ENCODE measurements at regions not wholly inside any gene's neighbourhood (a gene's known extent, or its start where the extent isn't known, plus 50 kb on each side); places are given as distances from the start of the nearest gene placed in this dataset.

GRCh38 chr3:86845726-86846125, 145.2 kb downstream of the VGLL3 start:
- Histone ChIP-seq H3K27ac (ENCODE audit: low read depth in 1 of 2, low read length in 2 of 2) (no peak overlapping the region), H3K4me3 (ENCODE audit: low read depth in 1 of 3, low read length in 3 of 3) (no peak overlapping the region), H3K36me3 (ENCODE audit: control insufficient read depth in 4 of 4, insufficient read depth in 3 of 4, low read depth in 1 of 4, low read length in 3 of 4) (no peaks in the 10 kb centered on the region), H3K9ac (ENCODE audit: low read depth in 1 of 2, low read length in 2 of 2) (no peak overlapping the region), H3K4me1 (ENCODE audit: control insufficient read depth in 4 of 4, insufficient read depth in 4 of 4, low read length in 3 of 4) (no peaks in the 10 kb centered on the region), H3K9me3 (ENCODE audit: control insufficient read depth in 4 of 4, low read length in 3 of 4) (no peaks in the 10 kb centered on the region), H3K27me3 (ENCODE audit: control insufficient read depth in 4 of 4, insufficient read depth in 4 of 4, low read length in 3 of 4) (peaks cover 0 to 3% (median 0%) of the 10 kb centered on the region in 4 donors)
- no peak for DNase-seq (ENCODE audit: low spot score)
- TF ChIP-seq FOXA1 (IDR thresholded peaks at IDR 0.05) (no peak), JUND (IDR thresholded peaks at IDR 0.05) (no peak), SP1 (IDR thresholded peaks at IDR 0.05) (no peak), FOXA2 (IDR thresholded peaks at IDR 0.05) (no peak), YY1 (IDR thresholded peaks at IDR 0.05) (no peak), HNF4A (conservative IDR thresholded peaks at IDR 0.05) (no peak), REST (IDR thresholded peaks at IDR 0.05) (no peak), RAD21 (IDR thresholded peaks at IDR 0.05) (no peak), ATF3 (IDR thresholded peaks at IDR 0.05) (no peak)
- TF ChIP-seq, protein P1, sequence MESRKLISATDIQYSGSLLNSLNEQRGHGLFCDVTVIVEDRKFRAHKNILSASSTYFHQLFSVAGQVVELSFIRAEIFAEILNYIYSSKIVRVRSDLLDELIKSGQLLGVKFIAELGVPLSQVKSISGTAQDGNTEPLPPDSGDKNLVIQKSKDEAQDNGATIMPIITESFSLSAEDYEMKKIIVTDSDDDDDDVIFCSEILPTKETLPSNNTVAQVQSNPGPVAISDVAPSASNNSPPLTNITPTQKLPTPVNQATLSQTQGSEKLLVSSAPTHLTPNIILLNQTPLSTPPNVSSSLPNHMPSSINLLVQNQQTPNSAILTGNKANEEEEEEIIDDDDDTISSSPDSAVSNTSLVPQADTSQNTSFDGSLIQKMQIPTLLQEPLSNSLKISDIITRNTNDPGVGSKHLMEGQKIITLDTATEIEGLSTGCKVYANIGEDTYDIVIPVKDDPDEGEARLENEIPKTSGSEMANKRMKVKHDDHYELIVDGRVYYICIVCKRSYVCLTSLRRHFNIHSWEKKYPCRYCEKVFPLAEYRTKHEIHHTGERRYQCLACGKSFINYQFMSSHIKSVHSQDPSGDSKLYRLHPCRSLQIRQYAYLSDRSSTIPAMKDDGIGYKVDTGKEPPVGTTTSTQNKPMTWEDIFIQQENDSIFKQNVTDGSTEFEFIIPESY (IDR thresholded peaks at IDR 0.05), result no peak
- 63% methylated on average over 4 of the region's 4 CpGs for WGBS

DNA sequence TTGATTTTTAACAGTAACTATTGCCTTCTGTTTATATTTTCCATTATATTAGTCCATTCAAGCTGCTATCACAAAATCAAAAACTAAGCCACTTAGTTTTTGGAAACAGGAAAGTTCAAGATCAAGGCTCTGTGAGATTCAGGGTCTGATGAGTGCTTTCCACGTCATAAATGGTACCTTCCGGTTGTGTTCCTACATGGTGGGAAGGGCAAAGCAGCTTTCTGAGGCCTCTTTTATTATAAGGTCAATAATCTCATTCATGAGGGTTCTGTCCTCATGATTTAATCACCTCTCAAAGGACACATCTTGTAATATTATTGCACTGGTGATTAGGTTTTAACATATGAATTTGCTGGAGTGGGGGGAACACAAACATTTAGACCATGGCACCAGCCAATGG, 152.0 kb downstream of the VGLL3 start:
- WGBS, result 69% methylated on average over 2 of the region's 2 CpGs
- no peak overlapping the region for H3K4me3 ChIP-seq (ENCODE audit: low read depth in 1 of 3, low read length in 3 of 3)
- no peaks in the 10 kb centered on the region for H3K9me3 ChIP-seq (ENCODE audit: control insufficient read depth in 4 of 4, low read length in 3 of 4)
- no peak for TF ChIP-seq NR2F2 (IDR thresholded peaks at IDR 0.05)
- H3K9ac ChIP-seq (ENCODE audit: low read depth in 1 of 2, low read length in 2 of 2), result no peak overlapping the region
- H3K27me3 ChIP-seq (ENCODE audit: control insufficient read depth in 4 of 4, insufficient read depth in 4 of 4, low read length in 3 of 4), result no peaks in the 10 kb centered on the region
- DNase-seq (ENCODE audit: low spot score), result no peak
- H3K4me1 ChIP-seq (ENCODE audit: control insufficient read depth in 4 of 4, insufficient read depth in 4 of 4, low read length in 3 of 4), result no peaks in the 10 kb centered on the region
- H3K36me3 ChIP-seq (ENCODE audit: control insufficient read depth in 4 of 4, insufficient read depth in 3 of 4, low read depth in 1 of 4, low read length in 3 of 4), result no peaks in the 10 kb centered on the region
- H3K27ac ChIP-seq (ENCODE audit: low read depth in 1 of 2, low read length in 2 of 2), result no peak overlapping the region

- H3K27me3 ChIP-seq (ENCODE audit: control insufficient read depth in 4 of 4, insufficient read depth in 4 of 4, low read length in 3 of 4), result no peaks in the 10 kb centered on the region
- TF ChIP-seq, protein P1 (IDR thresholded peaks at IDR 0.05), result no peak
- no peak overlapping the region for H3K4me3 ChIP-seq (ENCODE audit: low read depth in 1 of 3, low read length in 3 of 3)
- no peaks in the 10 kb centered on the region for H3K36me3 ChIP-seq (ENCODE audit: control insufficient read depth in 4 of 4, insufficient read depth in 3 of 4, low read depth in 1 of 4, low read length in 3 of 4)
- 90% methylated on average over 1 of the region's 1 CpG for WGBS
- no peak overlapping the region for H3K27ac ChIP-seq (ENCODE audit: low read depth in 1 of 2, low read length in 2 of 2)
- no peak overlapping the region for H3K9ac ChIP-seq (ENCODE audit: low read depth in 1 of 2, low read length in 2 of 2)
- DNase-seq (ENCODE audit: low spot score), result no peak
- no peaks in the 10 kb centered on the region for H3K9me3 ChIP-seq (ENCODE audit: control insufficient read depth in 4 of 4, low read length in 3 of 4)
- H3K4me1 ChIP-seq (ENCODE audit: control insufficient read depth in 4 of 4, insufficient read depth in 4 of 4, low read length in 3 of 4), result no peaks in the 10 kb centered on the region
Observed at GRCh38 chr3:86837871-86838270, 153.1 kb downstream of the VGLL3 start.
